ENCODE measurements at regions not wholly inside any gene's neighbourhood (a gene's known extent, or its start where the extent isn't known, plus 50 kb on each side); places are given as distances from the start of the nearest gene placed in this dataset.

DNA sequence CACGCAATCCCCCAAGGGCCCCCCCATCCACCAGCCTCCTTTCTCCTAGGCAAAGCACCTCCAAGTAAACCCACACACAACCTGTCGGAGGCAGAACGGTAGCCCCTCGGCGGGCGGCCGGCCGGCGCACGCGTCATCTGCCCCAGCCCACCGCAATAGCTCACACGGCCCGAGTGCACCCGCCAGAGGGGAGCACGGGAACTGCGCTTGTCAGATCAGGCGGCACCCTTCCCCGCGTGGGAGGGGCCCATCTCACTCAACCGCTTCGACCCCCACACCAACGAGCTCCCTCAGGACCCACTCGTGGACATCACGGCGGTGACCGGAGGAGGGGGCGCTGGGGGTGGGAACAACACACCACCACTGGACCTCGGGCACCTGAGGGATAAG, 767.9 kb upstream of the DEFB115 start:
- H3K27ac ChIP-seq (ENCODE audit: low read depth in 1 of 2, low read length in 2 of 2): no peak overlapping the region
- no peaks in the 10 kb centered on the region for H3K27me3 ChIP-seq (ENCODE audit: control insufficient read depth in 4 of 4, insufficient read depth in 4 of 4, low read length in 3 of 4)
- H3K36me3 ChIP-seq (ENCODE audit: control insufficient read depth in 4 of 4, insufficient read depth in 3 of 4, low read depth in 1 of 4, low read length in 3 of 4): no peaks in the 10 kb centered on the region
- no peaks in the 10 kb centered on the region for H3K4me1 ChIP-seq (ENCODE audit: control insufficient read depth in 4 of 4, insufficient read depth in 4 of 4, low read length in 3 of 4)
- no peak overlapping the region for H3K4me3 ChIP-seq (ENCODE audit: low read depth in 1 of 3, low read length in 3 of 3)
- no peak for DNase-seq (ENCODE audit: low spot score)
- H3K9me3 ChIP-seq (ENCODE audit: control insufficient read depth in 4 of 4, low read length in 3 of 4): peaks cover 0 to 2% (median 0%) of the 10 kb centered on the region in 4 donors
- TF ChIP-seq FOXA2 (IDR thresholded peaks at IDR 0.05) (no peak), FOXA1 (IDR thresholded peaks at IDR 0.05) (no peak), RXRA (IDR thresholded peaks at IDR 0.05) (no peak), RAD21 (IDR thresholded peaks at IDR 0.05) (no peak), SP1 (IDR thresholded peaks at IDR 0.05) (no peak), JUND (IDR thresholded peaks at IDR 0.05) (no peak), GABPA (IDR thresholded peaks at IDR 0.05 in 1 of 2, conservative IDR thresholded peaks at IDR 0.05 in 1 of 2) (no peak), NR2F2 (IDR thresholded peaks at IDR 0.05) (no peak), YY1 (IDR thresholded peaks at IDR 0.05) (no peak), EGR1 (IDR thresholded peaks at IDR 0.05; ENCODE audit: low read depth in 2 of 2) (no peak), HNF4A (conservative IDR thresholded peaks at IDR 0.05) (no peak), HNF4G (IDR thresholded peaks at IDR 0.05) (no peak), TAF1 (conservative IDR thresholded peaks at IDR 0.05) (no peak)
- TF ChIP-seq, protein P1, sequence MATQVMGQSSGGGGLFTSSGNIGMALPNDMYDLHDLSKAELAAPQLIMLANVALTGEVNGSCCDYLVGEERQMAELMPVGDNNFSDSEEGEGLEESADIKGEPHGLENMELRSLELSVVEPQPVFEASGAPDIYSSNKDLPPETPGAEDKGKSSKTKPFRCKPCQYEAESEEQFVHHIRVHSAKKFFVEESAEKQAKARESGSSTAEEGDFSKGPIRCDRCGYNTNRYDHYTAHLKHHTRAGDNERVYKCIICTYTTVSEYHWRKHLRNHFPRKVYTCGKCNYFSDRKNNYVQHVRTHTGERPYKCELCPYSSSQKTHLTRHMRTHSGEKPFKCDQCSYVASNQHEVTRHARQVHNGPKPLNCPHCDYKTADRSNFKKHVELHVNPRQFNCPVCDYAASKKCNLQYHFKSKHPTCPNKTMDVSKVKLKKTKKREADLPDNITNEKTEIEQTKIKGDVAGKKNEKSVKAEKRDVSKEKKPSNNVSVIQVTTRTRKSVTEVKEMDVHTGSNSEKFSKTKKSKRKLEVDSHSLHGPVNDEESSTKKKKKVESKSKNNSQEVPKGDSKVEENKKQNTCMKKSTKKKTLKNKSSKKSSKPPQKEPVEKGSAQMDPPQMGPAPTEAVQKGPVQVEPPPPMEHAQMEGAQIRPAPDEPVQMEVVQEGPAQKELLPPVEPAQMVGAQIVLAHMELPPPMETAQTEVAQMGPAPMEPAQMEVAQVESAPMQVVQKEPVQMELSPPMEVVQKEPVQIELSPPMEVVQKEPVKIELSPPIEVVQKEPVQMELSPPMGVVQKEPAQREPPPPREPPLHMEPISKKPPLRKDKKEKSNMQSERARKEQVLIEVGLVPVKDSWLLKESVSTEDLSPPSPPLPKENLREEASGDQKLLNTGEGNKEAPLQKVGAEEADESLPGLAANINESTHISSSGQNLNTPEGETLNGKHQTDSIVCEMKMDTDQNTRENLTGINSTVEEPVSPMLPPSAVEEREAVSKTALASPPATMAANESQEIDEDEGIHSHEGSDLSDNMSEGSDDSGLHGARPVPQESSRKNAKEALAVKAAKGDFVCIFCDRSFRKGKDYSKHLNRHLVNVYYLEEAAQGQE (IDR thresholded peaks at IDR 0.05): no peak
- TF ChIP-seq, protein P2, sequence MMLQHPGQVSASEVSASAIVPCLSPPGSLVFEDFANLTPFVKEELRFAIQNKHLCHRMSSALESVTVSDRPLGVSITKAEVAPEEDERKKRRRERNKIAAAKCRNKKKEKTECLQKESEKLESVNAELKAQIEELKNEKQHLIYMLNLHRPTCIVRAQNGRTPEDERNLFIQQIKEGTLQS (IDR thresholded peaks at IDR 0.05): no peak
- TF ChIP-seq, protein P3, sequence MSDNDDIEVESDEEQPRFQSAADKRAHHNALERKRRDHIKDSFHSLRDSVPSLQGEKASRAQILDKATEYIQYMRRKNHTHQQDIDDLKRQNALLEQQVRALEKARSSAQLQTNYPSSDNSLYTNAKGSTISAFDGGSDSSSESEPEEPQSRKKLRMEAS (IDR thresholded peaks at IDR 0.05): no peak
- TF ChIP-seq, protein P4, sequence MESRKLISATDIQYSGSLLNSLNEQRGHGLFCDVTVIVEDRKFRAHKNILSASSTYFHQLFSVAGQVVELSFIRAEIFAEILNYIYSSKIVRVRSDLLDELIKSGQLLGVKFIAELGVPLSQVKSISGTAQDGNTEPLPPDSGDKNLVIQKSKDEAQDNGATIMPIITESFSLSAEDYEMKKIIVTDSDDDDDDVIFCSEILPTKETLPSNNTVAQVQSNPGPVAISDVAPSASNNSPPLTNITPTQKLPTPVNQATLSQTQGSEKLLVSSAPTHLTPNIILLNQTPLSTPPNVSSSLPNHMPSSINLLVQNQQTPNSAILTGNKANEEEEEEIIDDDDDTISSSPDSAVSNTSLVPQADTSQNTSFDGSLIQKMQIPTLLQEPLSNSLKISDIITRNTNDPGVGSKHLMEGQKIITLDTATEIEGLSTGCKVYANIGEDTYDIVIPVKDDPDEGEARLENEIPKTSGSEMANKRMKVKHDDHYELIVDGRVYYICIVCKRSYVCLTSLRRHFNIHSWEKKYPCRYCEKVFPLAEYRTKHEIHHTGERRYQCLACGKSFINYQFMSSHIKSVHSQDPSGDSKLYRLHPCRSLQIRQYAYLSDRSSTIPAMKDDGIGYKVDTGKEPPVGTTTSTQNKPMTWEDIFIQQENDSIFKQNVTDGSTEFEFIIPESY (IDR thresholded peaks at IDR 0.05): no peak
- TF ChIP-seq, protein P5, sequence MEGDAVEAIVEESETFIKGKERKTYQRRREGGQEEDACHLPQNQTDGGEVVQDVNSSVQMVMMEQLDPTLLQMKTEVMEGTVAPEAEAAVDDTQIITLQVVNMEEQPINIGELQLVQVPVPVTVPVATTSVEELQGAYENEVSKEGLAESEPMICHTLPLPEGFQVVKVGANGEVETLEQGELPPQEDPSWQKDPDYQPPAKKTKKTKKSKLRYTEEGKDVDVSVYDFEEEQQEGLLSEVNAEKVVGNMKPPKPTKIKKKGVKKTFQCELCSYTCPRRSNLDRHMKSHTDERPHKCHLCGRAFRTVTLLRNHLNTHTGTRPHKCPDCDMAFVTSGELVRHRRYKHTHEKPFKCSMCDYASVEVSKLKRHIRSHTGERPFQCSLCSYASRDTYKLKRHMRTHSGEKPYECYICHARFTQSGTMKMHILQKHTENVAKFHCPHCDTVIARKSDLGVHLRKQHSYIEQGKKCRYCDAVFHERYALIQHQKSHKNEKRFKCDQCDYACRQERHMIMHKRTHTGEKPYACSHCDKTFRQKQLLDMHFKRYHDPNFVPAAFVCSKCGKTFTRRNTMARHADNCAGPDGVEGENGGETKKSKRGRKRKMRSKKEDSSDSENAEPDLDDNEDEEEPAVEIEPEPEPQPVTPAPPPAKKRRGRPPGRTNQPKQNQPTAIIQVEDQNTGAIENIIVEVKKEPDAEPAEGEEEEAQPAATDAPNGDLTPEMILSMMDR (IDR thresholded peaks at IDR 0.05; ENCODE audit: low read depth, low read length, missing input control): no peak
- H3K9ac ChIP-seq (ENCODE audit: low read depth in 1 of 2, low read length in 2 of 2): no peak overlapping the region
- WGBS: 35% methylated on average over 29 of the region's 29 CpGs

Measured in liver (tissue), 8 donors.